Trophoblast cell (in vitro differentiated cells and primary cell): ENCODE measurements at regions not wholly inside any gene's neighbourhood (a gene's known extent, or its start where the extent isn't known, plus 50 kb on each side); places are given as distances from the start of the nearest gene placed in this dataset.

Experiments used
- DNase-seq, 2 donors: peaks; one replicate each; pipeline ENCODE4 v3.0.0-alpha.2; 2016
- H2AFZ ChIP-seq: 2 replicates; pipeline ENCODE4 v1.6.1; 2013; ENCODE audit warnings: low read length, moderate library complexity, mild to moderate bottlenecking; ENCODE audit not compliant: insufficient read depth, poor library complexity
- H2AK5ac ChIP-seq: 2 replicates; pipeline ENCODE4 v1.6.1; 2013; ENCODE audit warnings: mild to moderate bottlenecking, low read length
- H2BK120ac ChIP-seq: 2 replicates; pipeline ENCODE4 v1.6.1; 2013; ENCODE audit warnings: low read length, mild to moderate bottlenecking, moderate library complexity; ENCODE audit not compliant: insufficient read depth, poor library complexity
- H2BK12ac ChIP-seq: 2 replicates; pipeline ENCODE4 v1.6.1; 2013; ENCODE audit warnings: mild to moderate bottlenecking, low read length, moderate library complexity
- H2BK5ac ChIP-seq: 2 replicates; pipeline ENCODE4 v1.6.1; 2013; ENCODE audit warnings: low read length, low read depth, moderate library complexity, mild to moderate bottlenecking; ENCODE audit not compliant: poor library complexity
- H3K14ac ChIP-seq: 2 replicates; pipeline ENCODE4 v1.6.1; 2013; ENCODE audit warnings: mild to moderate bottlenecking, low read length
- H3K18ac ChIP-seq: 2 replicates; pipeline ENCODE4 v1.6.1; 2013; ENCODE audit warnings: mild to moderate bottlenecking, low read length
- H3K23ac ChIP-seq: 2 replicates; pipeline ENCODE4 v1.6.1; 2013; ENCODE audit warnings: low read length
- H3K27ac ChIP-seq: 2 replicates; pipeline ENCODE4 v1.5.1; 2013; ENCODE audit warnings: low read depth, mild to moderate bottlenecking, inconsistent platforms, low read length, moderate library complexity
- H3K27me3 ChIP-seq: 2 replicates; pipeline ENCODE4 v1.6.1; 2013; ENCODE audit warnings: inconsistent platforms, mild to moderate bottlenecking, low read length, moderate library complexity; ENCODE audit not compliant: insufficient read depth
- H3K36me3 ChIP-seq, 2 experiments: 1 replicate in 1 of 2; 2 replicates in 1 of 2; pipeline ENCODE4 v1.6.1; 2013; ENCODE audit warnings: low read length in 2 of 2, mild to moderate bottlenecking in 2 of 2, moderate library complexity in 1 of 2; ENCODE audit not compliant: insufficient read depth in 2 of 2, control insufficient read depth in 1 of 2
- H3K4ac ChIP-seq: 2 replicates; pipeline ENCODE4 v1.6.1; 2013; ENCODE audit warnings: low read depth, mild to moderate bottlenecking, low read length, moderate library complexity
- H3K4me1 ChIP-seq, 2 experiments: 1 replicate in 1 of 2; 2 replicates in 1 of 2; pipeline ENCODE4 v1.6.1; 2013; ENCODE audit warnings: low read length in 2 of 2, mild to moderate bottlenecking in 2 of 2, moderate library complexity in 1 of 2; ENCODE audit not compliant: insufficient read depth in 2 of 2, control insufficient read depth in 1 of 2
- H3K4me2 ChIP-seq: 2 replicates; pipeline ENCODE4 v1.6.1; 2013; ENCODE audit warnings: inconsistent platforms, mild to moderate bottlenecking, low read length, moderate library complexity
- H3K4me3 ChIP-seq: 2 replicates; pipeline ENCODE4 v1.5.1; 2013; ENCODE audit warnings: mild to moderate bottlenecking, low read depth, low read length, inconsistent platforms
- H3K79me1 ChIP-seq: one replicate; pipeline ENCODE4 v1.6.1; 2013; ENCODE audit warnings: low read length
- H3K79me2 ChIP-seq: 2 replicates; pipeline ENCODE4 v1.6.1; 2013; ENCODE audit warnings: low read length, mild to moderate bottlenecking; ENCODE audit not compliant: control insufficient read depth, insufficient read depth, poor library complexity
- H3K9ac ChIP-seq: 2 replicates; pipeline ENCODE4 v1.6.1; 2013; ENCODE audit warnings: mild to moderate bottlenecking, low read length
- H3K9me3 ChIP-seq: 2 replicates; pipeline ENCODE4 v1.6.1; 2013; ENCODE audit warnings: low read depth, mild to moderate bottlenecking, control low read depth, inconsistent platforms, low read length; ENCODE audit not compliant: insufficient read depth
- H4K12ac ChIP-seq: 2 replicates; pipeline ENCODE4 v1.6.1; 2013; ENCODE audit warnings: low read depth, mild to moderate bottlenecking, low read length, moderate library complexity
- H4K8ac ChIP-seq: 2 replicates; pipeline ENCODE4 v1.6.1; 2013; ENCODE audit warnings: low read depth, mild to moderate bottlenecking, low read length, moderate library complexity
- H4K91ac ChIP-seq: one replicate; pipeline ENCODE4 v1.6.1; 2013; ENCODE audit warnings: low read depth, mild to moderate bottlenecking, low read length, moderate library complexity
- WGBS: extraction: QIAGEN DNeasy Blood & Tissue Kit; methylation state at CpG from one replicate; pipeline ENCODE4 v1.1.7; 2013; ENCODE audit warnings: missing lambda C conversion rate; ENCODE audit not compliant: insufficient read length, insufficient coverage; ENCODE audit errors: extremely low coverage; 5-methylcytosine and 5-hydroxymethylcytosine counted together

- H2BK12ac ChIP-seq = no peak overlapping the region
- H3K27ac ChIP-seq = no peak overlapping the region
- H3K4me2 ChIP-seq = no peak overlapping the region
- H4K8ac ChIP-seq = no peak overlapping the region
- H2AK5ac ChIP-seq = no peak overlapping the region
- peaks cover 3% of the 10 kb centered on the region for H3K9me3 ChIP-seq
- WGBS = no CpG with 5 or more reads among the region's 6 CpGs
- H3K4me3 ChIP-seq = no peak overlapping the region
- no peak for DNase-seq
- no peaks in the 10 kb centered on the region for H3K27me3 ChIP-seq
- H2BK5ac ChIP-seq = no peak overlapping the region
- no peaks in the 10 kb centered on the region for H3K79me1 ChIP-seq
- H3K9ac ChIP-seq = no peak overlapping the region
- no peak overlapping the region for H4K91ac ChIP-seq
- no peaks in the 10 kb centered on the region for H3K36me3 ChIP-seq
- no peak overlapping the region for H3K4ac ChIP-seq
- no peak overlapping the region for H3K14ac ChIP-seq
- no peak overlapping the region for H3K18ac ChIP-seq
- H3K79me2 ChIP-seq = no peaks in the 10 kb centered on the region
- H3K23ac ChIP-seq = no peak overlapping the region
- no peaks in the 10 kb centered on the region for H3K4me1 ChIP-seq
- no peak overlapping the region for H4K12ac ChIP-seq
- no peak overlapping the region for H2BK120ac ChIP-seq
- no peak overlapping the region for H2AFZ ChIP-seq
These were observed 511.1 kb downstream of the GLRX3 start for GRCh38 chr10:130647341-130647740.

- Histone ChIP-seq H3K27me3 (no peaks in the 10 kb centered on the region), H3K9me3 (peaks cover 3% of the 10 kb centered on the region), H2AFZ (no peak overlapping the region), H3K79me1 (no peaks in the 10 kb centered on the region), H2BK5ac (no peak overlapping the region), H3K4me2 (no peak overlapping the region), H3K18ac (no peak overlapping the region), H3K23ac (no peak overlapping the region), H3K4ac (no peak overlapping the region), H3K27ac (no peak overlapping the region), H2BK120ac (no peak overlapping the region), H3K14ac (no peak overlapping the region), H3K79me2 (no peaks in the 10 kb centered on the region), H4K12ac (no peak overlapping the region), H3K36me3 (no peaks in the 10 kb centered on the region), H4K8ac (no peak overlapping the region), H3K9ac (no peak overlapping the region), H2BK12ac (no peak overlapping the region), H3K4me3 (no peak overlapping the region), H4K91ac (no peak overlapping the region), H3K4me1 (peaks cover 5 to 8% of the 10 kb centered on the region in 2 experiments), H2AK5ac (no peak overlapping the region)
- WGBS = no CpG with 5 or more reads among the region's 10 CpGs
- no peak for DNase-seq
These were observed 512.6 kb downstream of the GLRX3 start for GRCh38 chr10:130648807-130649206.

- H3K14ac ChIP-seq = no peak overlapping the region
- no peak overlapping the region for H3K4me2 ChIP-seq
- no CpG with 5 or more reads among the region's 5 CpGs for WGBS
- H4K91ac ChIP-seq = no peak overlapping the region
- no peaks in the 10 kb centered on the region for H3K27me3 ChIP-seq
- H2AK5ac ChIP-seq = no peak overlapping the region
- peaks cover 5 to 8% of the 10 kb centered on the region in 2 experiments for H3K4me1 ChIP-seq
- H3K4ac ChIP-seq = no peak overlapping the region
- H3K9ac ChIP-seq = no peak overlapping the region
- no peak overlapping the region for H3K23ac ChIP-seq
- no peak overlapping the region for H3K27ac ChIP-seq
- H2BK12ac ChIP-seq = no peak overlapping the region
- peaks cover 5% of the 10 kb centered on the region for H3K9me3 ChIP-seq
- no peak overlapping the region for H2BK5ac ChIP-seq
- no peaks in the 10 kb centered on the region for H3K36me3 ChIP-seq
- no peak overlapping the region for H2BK120ac ChIP-seq
- H4K12ac ChIP-seq = no peak overlapping the region
- DNase-seq = peak in 1 of 2 donors; percentile 20
- no peak overlapping the region for H4K8ac ChIP-seq
- H2AFZ ChIP-seq = no peak overlapping the region
- H3K4me3 ChIP-seq = no peak overlapping the region
- no peaks in the 10 kb centered on the region for H3K79me2 ChIP-seq
- H3K18ac ChIP-seq = no peak overlapping the region
- H3K79me1 ChIP-seq = no peaks in the 10 kb centered on the region
These were observed 516.4 kb downstream of the GLRX3 start for GRCh38 chr10:130652544-130652943.

- no CpG with 5 or more reads among the region's 14 CpGs for WGBS
These were observed 516.9 kb downstream of the GLRX3 start for GRCh38 chr10:130652964-130653578.

More at GRCh38 chr10:130652964-130653578, 516.9 kb downstream of the GLRX3 start:
- H2BK5ac ChIP-seq = no peak overlapping the region
- no peak overlapping the region for H3K23ac ChIP-seq
- no peak overlapping the region for H3K18ac ChIP-seq
- no peak overlapping the region for H3K4me2 ChIP-seq
- no peak overlapping the region for H3K9ac ChIP-seq
- no peak overlapping the region for H2BK12ac ChIP-seq
- H3K27ac ChIP-seq = no peak overlapping the region
- H3K14ac ChIP-seq = no peak overlapping the region
- no peak overlapping the region for H4K12ac ChIP-seq
- H3K9me3 ChIP-seq = peaks cover 5% of the 10 kb centered on the region
- H4K91ac ChIP-seq = no peak overlapping the region
- H3K4me1 ChIP-seq = peaks cover 5 to 8% of the 10 kb centered on the region in 2 experiments
- H3K4ac ChIP-seq = no peak overlapping the region
- no peak overlapping the region for H2AK5ac ChIP-seq
- no peak for DNase-seq
- no peak overlapping the region for H4K8ac ChIP-seq
- H2AFZ ChIP-seq = no peak overlapping the region
- no peak overlapping the region for H2BK120ac ChIP-seq
- H3K27me3 ChIP-seq = no peaks in the 10 kb centered on the region
- no peaks in the 10 kb centered on the region for H3K36me3 ChIP-seq
- H3K79me2 ChIP-seq = no peaks in the 10 kb centered on the region
- no peak overlapping the region for H3K4me3 ChIP-seq
- H3K79me1 ChIP-seq = no peaks in the 10 kb centered on the region
